T-cell (primary cell): ENCODE measurements at regions not wholly inside any gene's neighbourhood (a gene's known extent, or its start where the extent isn't known, plus 50 kb on each side); places are given as distances from the start of the nearest gene placed in this dataset.

Source experiments
- ATAC-seq, 4 experiments: fragments of 200-7000 bp in 3 of 4; fragments of 150-1000 bp in 1 of 4; cut with Tn5 transposase; replicated peaks in 1 of 4; 1 replicate in 3 of 4; 2 replicates in 1 of 4; pipeline ENCODE4 v1.10.0; 2021; ENCODE audit warnings: moderate library complexity in 3 of 4, mild to moderate bottlenecking in 2 of 4, moderate number of reproducible peaks in 1 of 4
- CTCF ChIA-PET, 2 donors: fragments of 300-600 bp; sonication (Branson Sonifier 250); formaldehyde crosslinking; loops; one replicate each; lab custom pipeline; 2022; ENCODE audit warnings: antibody characterized with exemption in 2 of 2; lab: Charles Lee
- POLR2A ChIA-PET, 2 donors: fragments of 300-600 bp; sonication (Branson Sonifier 250); formaldehyde crosslinking; loops; one replicate each; lab custom pipeline; 2022; ENCODE audit warnings: antibody characterized with exemption in 2 of 2; lab: Charles Lee
- DNase-seq, 35 experiments: peaks; one replicate each; pipeline versions ENCODE4 v3.0.0 to v3.0.0-alpha.2; 2013 to 2023
- H3K27ac ChIP-seq: one replicate; pipeline ENCODE4 v1.5.1; 2013; ENCODE audit warnings: low read length
- H3K27me3 ChIP-seq, 2 experiments: replicated peaks in 1 of 2; 1 replicate in 1 of 2; 2 replicates in 1 of 2; pipeline versions ENCODE4 v1.6.1 to v1.7.0; 2013; ENCODE audit warnings: low read length in 1 of 2, mixed read lengths in 1 of 2; ENCODE audit not compliant: control insufficient read depth in 2 of 2, insufficient read depth in 2 of 2; ENCODE audit errors: extremely low read depth in 1 of 2
- H3K36me3 ChIP-seq, 2 donors: 1 replicate in 1 of 2; 2 replicates in 1 of 2; pipeline versions ENCODE4 v1.6.1 to v1.7.0; 2013; ENCODE audit warnings: low read length in 1 of 2; ENCODE audit not compliant: control insufficient read depth in 2 of 2, insufficient read depth in 1 of 2; ENCODE audit errors: extremely low read depth in 1 of 2
- H3K4me1 ChIP-seq, 2 experiments: 1 replicate in 1 of 2; 2 replicates in 1 of 2; pipeline versions ENCODE4 v1.6.1 to v1.7.0; 2013; ENCODE audit warnings: low read length in 2 of 2, mixed read lengths in 1 of 2; ENCODE audit not compliant: insufficient read depth in 2 of 2, control insufficient read depth in 1 of 2; ENCODE audit errors: extremely low read depth in 1 of 2
- H3K4me3 ChIP-seq, 2 donors: 1 replicate in 1 of 2; 2 replicates in 1 of 2; pipeline versions ENCODE4 v1.5.1 to v1.7.0; 2013; ENCODE audit warnings: mild to moderate bottlenecking in 2 of 2, low read length in 1 of 2, moderate library complexity in 1 of 2; ENCODE audit not compliant: control insufficient read depth in 1 of 2; ENCODE audit errors: extremely low read depth in 1 of 2
- H3K9me3 ChIP-seq: 2 replicates; pipeline ENCODE4 v1.7.0; 2013
- H3K27ac Mint-ChIP-seq, 2 donors: one replicate each; pipeline ENCODE4 v1.8.0; 2020 to 2021; ENCODE audit warnings: mild to moderate bottlenecking in 2 of 2, mixed read lengths in 2 of 2
- H3K27me3 Mint-ChIP-seq, 2 donors: one replicate each; pipeline ENCODE4 v1.8.0; 2021 to 2022; ENCODE audit warnings: mixed read lengths in 2 of 2
- H3K36me3 Mint-ChIP-seq: one replicate; pipeline ENCODE4 v1.8.0; 2021; ENCODE audit warnings: mixed read lengths
- H3K4me1 Mint-ChIP-seq, 3 donors: one replicate each; pipeline ENCODE4 v1.8.0; 2020 to 2022; ENCODE audit warnings: mixed read lengths in 3 of 3, mild to moderate bottlenecking in 1 of 3
- H3K4me3 Mint-ChIP-seq, 3 donors: one replicate each; pipeline ENCODE4 v1.8.0; 2020 to 2022; ENCODE audit warnings: mild to moderate bottlenecking in 3 of 3, mixed read lengths in 3 of 3, moderate library complexity in 3 of 3
- H3K9me3 Mint-ChIP-seq, 3 donors: one replicate each; pipeline ENCODE4 v1.8.0; 2020 to 2022; ENCODE audit warnings: mixed read lengths in 3 of 3
- WGBS: methylation state at CpG from one replicate; pipeline ENCODE4 v1.1.5; 2013; ENCODE audit warnings: missing lambda C conversion rate; ENCODE audit not compliant: insufficient coverage; 5-methylcytosine and 5-hydroxymethylcytosine counted together

DNA sequence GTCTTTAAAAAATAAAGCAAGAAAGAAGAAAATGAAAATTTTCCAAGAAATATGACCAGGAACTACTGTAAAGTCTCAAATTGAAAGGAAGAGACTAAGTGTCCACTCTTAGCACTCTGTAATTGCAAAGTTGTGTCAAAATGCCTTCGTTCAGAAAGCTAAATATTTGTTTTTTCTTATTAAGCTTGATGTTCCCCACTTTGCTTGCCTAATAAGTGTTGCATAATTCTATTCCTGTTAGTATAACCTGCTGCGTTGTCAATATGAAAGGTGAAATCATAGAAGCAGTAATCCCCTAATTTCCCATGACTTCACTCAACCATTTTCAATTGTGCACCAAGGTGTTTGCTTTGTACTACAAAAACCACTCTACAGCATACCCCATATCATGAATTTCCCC is 442.9 kb upstream of the CTSO start:
- CTCF ChIA-PET, result no interaction called here
- no CpG with 5 or more reads among the region's 2 CpGs for WGBS

DNA sequence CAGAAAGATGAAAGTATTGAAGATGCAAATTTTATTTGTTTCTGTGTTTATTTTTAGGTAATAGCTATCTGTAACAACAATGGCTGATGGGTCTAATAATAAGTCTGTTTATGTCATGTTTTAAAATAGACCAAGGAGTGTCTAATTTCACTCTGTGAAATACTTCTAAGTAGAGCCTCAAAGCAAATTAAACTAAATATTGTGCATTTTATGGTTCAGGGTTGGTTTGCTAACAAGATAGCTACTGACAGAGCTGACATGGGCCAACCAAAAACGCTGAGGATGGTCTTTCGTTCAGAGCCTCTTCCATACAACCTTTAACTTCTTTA is 437.6 kb upstream of the CTSO start:
- H3K9me3 ChIP-seq, result no peaks in the 10 kb centered on the region
- no peak overlapping the region for H3K27ac ChIP-seq
- no peak for DNase-seq
- H3K27ac Mint-ChIP-seq, result no peak overlapping the region
- H3K4me3 Mint-ChIP-seq, result no peak overlapping the region
- no peaks in the 10 kb centered on the region for H3K27me3 ChIP-seq
- POLR2A ChIA-PET, result no interaction called here
- H3K27me3 Mint-ChIP-seq, result no peaks in the 10 kb centered on the region
- H3K4me1 ChIP-seq, result no peaks in the 10 kb centered on the region
- H3K4me3 ChIP-seq, result no peak overlapping the region
- no peaks in the 10 kb centered on the region for H3K4me1 Mint-ChIP-seq
- no peaks in the 10 kb centered on the region for H3K36me3 Mint-ChIP-seq
- CTCF ChIA-PET, result no interaction called here
- WGBS, result no CpG with 5 or more reads among the region's 2 CpGs
- no peak for ATAC-seq
- H3K9me3 Mint-ChIP-seq, result peaks cover 0 to 4% (median 2%) of the 10 kb centered on the region in 3 donors
- no peaks in the 10 kb centered on the region for H3K36me3 ChIP-seq

More for the DNA sequence above, 442.9 kb upstream of the CTSO start:
- ATAC-seq (no peak), DNase-seq (no peak)
- Histone ChIP-seq H3K4me1 (no peaks in the 10 kb centered on the region), H3K36me3 (no peaks in the 10 kb centered on the region), H3K9me3 (no peaks in the 10 kb centered on the region), H3K27ac (no peak overlapping the region), H3K4me3 (no peak overlapping the region), H3K27me3 (no peaks in the 10 kb centered on the region)
- no peaks in the 10 kb centered on the region for H3K27me3 Mint-ChIP-seq
- H3K4me3 Mint-ChIP-seq, result no peak overlapping the region
- H3K9me3 Mint-ChIP-seq, result peaks cover 0 to under 1% (median 0%) of the 10 kb centered on the region in 3 donors
- no peaks in the 10 kb centered on the region for H3K36me3 Mint-ChIP-seq
- POLR2A ChIA-PET, result no interaction called here
- no peaks in the 10 kb centered on the region for H3K4me1 Mint-ChIP-seq
- no peak overlapping the region for H3K27ac Mint-ChIP-seq

DNA sequence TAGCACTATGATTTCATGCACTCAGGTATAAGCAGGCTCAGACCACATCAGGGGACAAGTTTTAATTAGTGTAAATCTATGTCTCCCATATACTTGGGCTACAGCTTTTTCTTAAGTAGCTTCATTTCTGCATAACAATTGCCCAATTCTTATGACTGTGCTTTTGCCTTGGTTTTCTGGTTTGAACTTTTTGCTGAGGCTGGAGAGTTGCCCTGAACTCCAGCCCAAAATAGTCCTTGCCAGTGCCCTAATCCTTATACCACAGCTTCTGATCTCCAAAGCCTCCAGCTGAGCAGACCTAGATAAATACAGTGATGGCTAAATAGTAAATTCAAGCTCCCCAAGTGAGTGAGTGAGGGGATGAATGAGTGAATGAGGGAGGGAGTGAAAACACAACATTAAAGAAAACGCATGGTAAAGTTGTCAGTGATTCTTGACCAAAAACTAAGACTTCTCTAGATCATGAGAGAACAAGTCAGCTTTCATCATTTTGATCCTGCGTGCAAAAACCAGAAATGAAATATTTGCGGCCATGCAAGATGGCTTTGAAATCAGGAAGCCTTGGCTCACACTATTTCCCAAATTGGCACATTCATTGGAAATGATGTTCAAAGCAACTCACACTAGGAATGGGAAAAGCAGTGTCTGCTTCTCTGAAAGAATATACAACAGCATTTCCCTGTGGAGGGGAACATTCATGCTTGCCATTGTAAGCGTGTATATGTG is 437.1 kb upstream of the CTSO start:
- WGBS, result 83% methylated on average over 2 of the region's 4 CpGs
- Histone ChIP-seq H3K36me3 (no peaks in the 10 kb centered on the region), H3K4me1 (no peaks in the 10 kb centered on the region), H3K27ac (no peak overlapping the region), H3K27me3 (no peaks in the 10 kb centered on the region), H3K9me3 (no peaks in the 10 kb centered on the region), H3K4me3 (no peak overlapping the region)
- ChIA-PET CTCF (no interaction called here), POLR2A (no interaction called here)
- Mint-ChIP-seq H3K9me3 (peaks cover 0 to 7% (median 2%) of the 10 kb centered on the region in 3 donors), H3K36me3 (no peaks in the 10 kb centered on the region), H3K4me1 (no peaks in the 10 kb centered on the region), H3K4me3 (no peak overlapping the region), H3K27ac (no peak overlapping the region), H3K27me3 (no peaks in the 10 kb centered on the region)
- ATAC-seq (no peak), DNase-seq (no peak)

DNA sequence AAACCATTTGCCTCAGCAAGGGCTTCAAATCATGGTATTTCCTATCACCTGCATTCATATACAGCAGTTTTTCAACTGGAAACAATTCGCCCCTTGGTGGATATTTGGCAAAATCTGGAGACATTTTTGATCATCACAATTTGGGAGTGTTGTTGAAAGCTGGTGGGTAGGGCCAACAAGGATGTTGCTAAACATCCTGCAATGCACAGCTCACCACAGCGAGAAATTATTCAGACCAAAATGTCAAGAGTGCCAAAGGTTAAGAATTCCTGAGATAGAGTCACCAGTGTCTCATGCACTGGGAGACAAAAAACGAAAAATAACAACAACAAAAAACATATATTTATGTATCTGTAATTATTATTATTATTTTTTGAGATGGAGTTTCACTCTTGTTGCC is 435.2 kb upstream of the CTSO start:
- Histone ChIP-seq H3K27ac (no peak overlapping the region), H3K27me3 (no peaks in the 10 kb centered on the region), H3K4me3 (no peak overlapping the region), H3K36me3 (no peaks in the 10 kb centered on the region), H3K4me1 (no peaks in the 10 kb centered on the region), H3K9me3 (no peaks in the 10 kb centered on the region)
- ATAC-seq (no peak), DNase-seq (no peak)
- Mint-ChIP-seq H3K4me3 (no peak overlapping the region), H3K9me3 (peaks cover 0 to 7% (median 2%) of the 10 kb centered on the region in 3 donors), H3K27me3 (no peaks in the 10 kb centered on the region), H3K36me3 (no peaks in the 10 kb centered on the region), H3K4me1 (no peaks in the 10 kb centered on the region), H3K27ac (no peak overlapping the region)
- POLR2A ChIA-PET, result no interaction called here
- CTCF ChIA-PET, result no interaction called here
- WGBS, result no CpG with 5 or more reads among the region's 3 CpGs

DNA sequence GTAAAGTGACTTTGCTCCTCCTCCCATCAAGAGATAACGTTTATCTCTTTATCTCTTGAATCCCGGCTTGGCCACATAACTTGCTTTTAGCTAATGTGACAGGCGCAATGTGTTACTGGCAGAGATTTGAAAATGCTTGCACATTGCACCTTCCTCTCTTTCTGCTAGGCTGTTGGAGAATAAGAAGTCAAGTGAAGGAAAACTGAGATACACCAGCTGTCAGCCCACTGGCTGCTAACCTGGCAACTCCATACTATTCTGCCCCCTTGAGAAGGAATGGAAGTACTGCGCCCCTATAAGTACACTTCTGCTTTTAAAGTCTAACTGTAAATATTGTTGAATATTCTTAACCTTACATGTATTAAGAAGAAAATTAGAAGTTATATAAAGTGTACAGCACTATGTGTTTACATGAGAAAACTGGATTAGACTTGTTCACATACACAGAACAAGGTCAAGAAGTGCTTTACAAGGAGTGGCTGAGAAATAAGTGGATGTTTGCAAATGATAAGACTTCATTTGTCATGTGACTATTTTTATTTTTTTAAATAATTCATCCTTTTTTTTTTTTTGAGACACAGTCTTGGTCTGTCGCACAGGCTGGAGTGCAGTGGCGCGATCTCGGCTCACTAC is 424.5 kb upstream of the CTSO start:
- POLR2A ChIA-PET, result interaction anchor here in 1 of 2 donors (0.6 kb wide), 1 partner anchor 67 kb away, joined by 8 read pairs; no protein-coding TSS in a partner anchor
- no peak overlapping the region for H3K4me3 Mint-ChIP-seq
- no peaks in the 10 kb centered on the region for H3K36me3 Mint-ChIP-seq
- H3K27ac ChIP-seq, result no peak overlapping the region
- CTCF ChIA-PET, result no interaction called here
- no peaks in the 10 kb centered on the region for H3K27me3 Mint-ChIP-seq
- no peak for ATAC-seq
- H3K9me3 ChIP-seq, result no peaks in the 10 kb centered on the region
- no peaks in the 10 kb centered on the region for H3K36me3 ChIP-seq
- H3K27me3 ChIP-seq, result no peaks in the 10 kb centered on the region
- H3K4me1 Mint-ChIP-seq, result no peaks in the 10 kb centered on the region
- no CpG with 5 or more reads among the region's 8 CpGs for WGBS
- no peaks in the 10 kb centered on the region for H3K4me1 ChIP-seq
- H3K27ac Mint-ChIP-seq, result no peak overlapping the region
- DNase-seq, result no peak
- H3K9me3 Mint-ChIP-seq, result peaks cover 0 to 7% (median 4%) of the 10 kb centered on the region in 3 donors
- H3K4me3 ChIP-seq, result no peak overlapping the region

DNA sequence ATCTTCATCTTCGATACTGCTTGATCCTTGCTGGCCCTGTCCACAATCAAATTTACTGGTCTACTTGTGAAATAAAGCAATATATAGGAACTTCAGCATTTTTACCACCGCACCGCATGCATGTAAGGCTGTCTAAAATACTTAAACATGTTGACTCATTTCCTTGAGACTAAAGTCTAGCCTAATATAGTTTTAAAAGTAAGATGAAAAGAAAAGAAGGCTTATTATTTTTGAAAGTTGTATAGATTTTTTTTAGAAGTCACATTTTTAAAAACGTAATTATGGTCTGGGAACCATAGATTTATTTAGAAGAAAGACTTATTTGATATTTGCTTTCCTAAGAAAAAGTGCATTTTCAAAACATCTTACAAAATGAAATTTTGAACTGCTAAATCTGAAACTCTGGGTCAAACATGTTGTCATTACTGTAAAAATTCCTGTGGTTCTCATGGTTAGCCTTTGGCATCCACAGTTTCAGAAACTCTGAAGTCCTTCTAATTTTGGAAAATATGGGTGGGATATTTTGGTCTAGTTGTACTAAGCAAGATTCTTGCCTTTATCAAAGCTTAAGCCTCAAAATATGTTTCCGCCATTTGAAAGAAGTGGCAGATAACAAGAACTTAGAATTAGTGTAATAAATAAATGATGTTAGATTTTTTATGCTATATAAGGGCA is 423.5 kb upstream of the CTSO start:
- DNase-seq, result no peak
- POLR2A ChIA-PET, result no interaction called here
- H3K9me3 ChIP-seq, result no peaks in the 10 kb centered on the region
- H3K27me3 Mint-ChIP-seq, result no peaks in the 10 kb centered on the region
- WGBS, result no CpG with 5 or more reads among the region's 5 CpGs
- CTCF ChIA-PET, result no interaction called here
- no peak overlapping the region for H3K4me3 Mint-ChIP-seq
- no peak for ATAC-seq
- no peaks in the 10 kb centered on the region for H3K36me3 Mint-ChIP-seq
- no peaks in the 10 kb centered on the region for H3K4me1 ChIP-seq
- H3K9me3 Mint-ChIP-seq, result peaks cover 0 to 7% (median 4%) of the 10 kb centered on the region in 3 donors
- no peak overlapping the region for H3K4me3 ChIP-seq
- H3K27ac Mint-ChIP-seq, result no peak overlapping the region
- no peak overlapping the region for H3K27ac ChIP-seq
- no peaks in the 10 kb centered on the region for H3K27me3 ChIP-seq
- H3K4me1 Mint-ChIP-seq, result no peaks in the 10 kb centered on the region
- no peaks in the 10 kb centered on the region for H3K36me3 ChIP-seq
